Liver (tissue), 8 donors: ENCODE measurements at regions not wholly inside any gene's neighbourhood (a gene's known extent, or its start where the extent isn't known, plus 50 kb on each side); places are given as distances from the start of the nearest gene placed in this dataset.

Source experiments
- DNase-seq: peaks from one replicate; pipeline ENCODE4 v3.0.0-alpha.2; 2017; ENCODE audit warnings: low spot score
- H3K27ac ChIP-seq, 2 donors: one replicate each; pipeline ENCODE4 v1.7.0; 2013; ENCODE audit warnings: inconsistent platforms in 2 of 2, low read length in 2 of 2, control low read depth in 1 of 2, low read depth in 1 of 2, mild to moderate bottlenecking in 1 of 2
- H3K27me3 ChIP-seq, 4 donors: one replicate each; pipeline versions ENCODE4 v1.6.1 to v1.7.0; 2013; ENCODE audit warnings: low read length in 3 of 4, inconsistent platforms in 1 of 4, mild to moderate bottlenecking in 1 of 4, moderate library complexity in 1 of 4; ENCODE audit not compliant: control insufficient read depth in 4 of 4, insufficient read depth in 4 of 4
- H3K36me3 ChIP-seq, 4 donors: one replicate each; pipeline versions ENCODE4 v1.6.1 to v1.7.0; 2013; ENCODE audit warnings: low read length in 3 of 4, mild to moderate bottlenecking in 3 of 4, low read depth in 1 of 4, moderate library complexity in 1 of 4; ENCODE audit not compliant: control insufficient read depth in 4 of 4, insufficient read depth in 3 of 4
- H3K4me1 ChIP-seq, 4 donors: one replicate each; pipeline versions ENCODE4 v1.6.1 to v1.7.0; 2013; ENCODE audit warnings: low read length in 3 of 4, mild to moderate bottlenecking in 3 of 4, moderate library complexity in 1 of 4; ENCODE audit not compliant: control insufficient read depth in 4 of 4, insufficient read depth in 4 of 4
- H3K4me3 ChIP-seq, 3 donors: one replicate each; pipeline versions ENCODE4 v1.6.1 to v1.7.0; 2013; ENCODE audit warnings: low read length in 3 of 3, control low read depth in 1 of 3, low read depth in 1 of 3, mild to moderate bottlenecking in 1 of 3
- H3K9ac ChIP-seq, 2 donors: one replicate each; pipeline ENCODE4 v1.7.0; 2013; ENCODE audit warnings: low read length in 2 of 2, mild to moderate bottlenecking in 2 of 2, moderate library complexity in 2 of 2, control low read depth in 1 of 2, low read depth in 1 of 2
- H3K9me3 ChIP-seq, 4 donors: one replicate each; pipeline versions ENCODE4 v1.6.1 to v1.7.0; 2013; ENCODE audit warnings: low read length in 3 of 4; ENCODE audit not compliant: control insufficient read depth in 4 of 4
- ATF3 ChIP-seq: IDR thresholded peaks from 2 replicates; pipeline ENCODE4 v1.6.1; 2016; ENCODE audit warnings: antibody characterized with exemption
- CTCF ChIP-seq: fragments of 150-350 bp; IDR thresholded peaks from 2 replicates; pipeline ENCODE4 v1.5.1; 2017; ENCODE audit warnings: improper control_type of control experiment, low read depth, low read length; ENCODE audit not compliant: missing input control
- EGR1 ChIP-seq, 2 donors: IDR thresholded peaks; 2 replicates each; pipeline ENCODE4 v1.6.1; 2016 to 2018; ENCODE audit warnings: antibody characterized with exemption in 2 of 2, low read depth in 2 of 2
- FOXA1 ChIP-seq: IDR thresholded peaks from 2 replicates; pipeline ENCODE4 v1.6.1; 2016; ENCODE audit warnings: antibody characterized with exemption
- FOXA2 ChIP-seq: IDR thresholded peaks from 2 replicates; pipeline ENCODE4 v1.6.1; 2016; ENCODE audit warnings: antibody characterized with exemption
- GABPA ChIP-seq, 2 donors: IDR thresholded peaks in 1 of 2; conservative IDR thresholded peaks in 1 of 2; 2 replicates each; pipeline ENCODE4 v1.6.1; 2016; ENCODE audit warnings: antibody characterized with exemption in 2 of 2, mild to moderate bottlenecking in 1 of 2, moderate library complexity in 1 of 2
- HNF4A ChIP-seq, 2 donors: conservative IDR thresholded peaks; 2 replicates each; pipeline ENCODE4 v1.6.1; 2016; ENCODE audit warnings: antibody characterized with exemption in 2 of 2, mild to moderate bottlenecking in 2 of 2
- HNF4G ChIP-seq: IDR thresholded peaks from 2 replicates; pipeline ENCODE4 v1.6.1; 2016; ENCODE audit warnings: antibody characterized with exemption
- MAX ChIP-seq: IDR thresholded peaks from 2 replicates; pipeline ENCODE4 v1.6.1; 2016; ENCODE audit warnings: antibody characterized with exemption
- NR2F2 ChIP-seq: IDR thresholded peaks from 2 replicates; pipeline ENCODE4 v1.6.1; 2016; ENCODE audit warnings: antibody characterized with exemption
- RAD21 ChIP-seq, 2 donors: IDR thresholded peaks; 2 replicates each; pipeline ENCODE4 v1.6.1; 2016; ENCODE audit warnings: antibody characterized with exemption in 2 of 2, mild to moderate bottlenecking in 2 of 2
- REST ChIP-seq: IDR thresholded peaks from 2 replicates; pipeline ENCODE4 v1.6.1; 2016; ENCODE audit warnings: antibody characterized with exemption, mild to moderate bottlenecking
- RXRA ChIP-seq, 2 donors: IDR thresholded peaks; 2 replicates each; pipeline ENCODE4 v1.6.1; 2017 to 2018; ENCODE audit warnings: antibody characterized with exemption in 2 of 2, mild to moderate bottlenecking in 1 of 2
- SP1 ChIP-seq: IDR thresholded peaks from 2 replicates; pipeline ENCODE4 v1.6.1; 2018; ENCODE audit warnings: antibody characterized with exemption, mild to moderate bottlenecking
- TAF1 ChIP-seq: conservative IDR thresholded peaks from 2 replicates; pipeline ENCODE4 v1.6.1; 2016; ENCODE audit warnings: antibody characterized with exemption, mild to moderate bottlenecking
- YY1 ChIP-seq: IDR thresholded peaks from 2 replicates; pipeline ENCODE4 v1.6.1; 2016; ENCODE audit warnings: antibody characterized with exemption, mild to moderate bottlenecking
- ZBTB33 ChIP-seq: IDR thresholded peaks from 2 replicates; pipeline ENCODE4 v1.6.1; 2016; ENCODE audit warnings: antibody characterized with exemption
- WGBS: extraction: QIAGEN DNeasy Blood & Tissue Kit; methylation state at CpG from one replicate; pipeline ENCODE4 v1.1.7; 2013; 5-methylcytosine and 5-hydroxymethylcytosine counted together
- donor health status: healthy.
- donor health status: healthy.
- donor health status: healthy.
- donor health status: healthy.
- donor health status: healthy.

GRCh38 chrX:134173541-134174272, 63.3 kb upstream of the CCDC160 start:
- Histone ChIP-seq H3K27me3 (peaks cover 0 to 14% (median 1%) of the 10 kb centered on the region in 4 donors), H3K27ac (no peak overlapping the region), H3K36me3 (no peaks in the 10 kb centered on the region), H3K4me3 (peak overlapping the region in 2 of 3 donors; percentile 8 to 62), H3K9me3 (no peaks in the 10 kb centered on the region), H3K4me1 (peaks cover 5 to 13% (median 7%) of the 10 kb centered on the region in 4 donors), H3K9ac (no peak overlapping the region)
- no peak for TF ChIP-seq GABPA (IDR thresholded peaks at IDR 0.05 in 1 of 2, conservative IDR thresholded peaks at IDR 0.05 in 1 of 2)
- no peak for TF ChIP-seq ZBTB33
- no peak for TF ChIP-seq REST
- no peak for TF ChIP-seq SP1
- TF ChIP-seq NR2F2, result no peak
- TF ChIP-seq FOXA1, result no peak
- no peak for TF ChIP-seq HNF4G
- TF ChIP-seq MAX, result no peak
- WGBS, result 6% methylated on average over 27 of the region's 27 CpGs
- DNase-seq, result no peak

- no peaks in the 10 kb centered on the region for H3K36me3 ChIP-seq
- peaks cover 0 to 14% (median 1%) of the 10 kb centered on the region in 4 donors for H3K27me3 ChIP-seq
- no peak for DNase-seq
- no peak overlapping the region for H3K4me3 ChIP-seq
- no peak overlapping the region for H3K9ac ChIP-seq
- H3K4me1 ChIP-seq, result peaks cover 5 to 13% (median 7%) of the 10 kb centered on the region in 4 donors
- H3K27ac ChIP-seq, result no peak overlapping the region
- no peaks in the 10 kb centered on the region for H3K9me3 ChIP-seq
- 27% methylated on average over 4 of the region's 4 CpGs for WGBS
- TF ChIP-seq FOXA1, result no peak
- no peak for TF ChIP-seq TAF1
- TF ChIP-seq ZBTB33, result no peak
- TF ChIP-seq FOXA2, result no peak
- TF ChIP-seq ATF3, result no peak
- TF ChIP-seq EGR1 (IDR thresholded peaks at IDR 0.05; ENCODE audit: low read depth in 2 of 2), result no peak
- no peak for TF ChIP-seq NR2F2
- TF ChIP-seq CTCF, result no peak
- no peak for TF ChIP-seq HNF4A (conservative IDR thresholded peaks at IDR 0.05)
- no peak for TF ChIP-seq YY1
- TF ChIP-seq HNF4G, result no peak
- TF ChIP-seq RXRA (IDR thresholded peaks at IDR 0.05), result no peak
- no peak for TF ChIP-seq MAX
- no peak for TF ChIP-seq GABPA (IDR thresholded peaks at IDR 0.05 in 1 of 2, conservative IDR thresholded peaks at IDR 0.05 in 1 of 2)
- no peak for TF ChIP-seq RAD21 (IDR thresholded peaks at IDR 0.05)
- no peak for TF ChIP-seq SP1
- TF ChIP-seq REST, result no peak
Observed at GRCh38 chrX:134174273-134174660, 62.7 kb upstream of the CCDC160 start.
